Esophagus squamous epithelium (tissue), 5 donors: ENCODE measurements at regions not wholly inside any gene's neighbourhood (a gene's known extent, or its start where the extent isn't known, plus 50 kb on each side); places are given as distances from the start of the nearest gene placed in this dataset.

Source experiments
- DNase-seq: peaks from one replicate; lab custom pipeline; 2025; lab: John Stamatoyannopoulos, UW
- H3K27ac ChIP-seq, 4 donors: fragments of 200-600 bp; sonication (generic); one replicate each; pipeline ENCODE4 v1.5.1; 2016 to 2019; ENCODE audit warnings: mild to moderate bottlenecking in 1 of 4
- H3K27me3 ChIP-seq, 4 donors: fragments of 200-600 bp; sonication (generic); 1 replicate in 3 of 4; 2 replicates in 1 of 4; pipeline versions ENCODE4 v1.5.1 to v1.6.0; 2017 to 2021; ENCODE audit warnings: antibody characterized with exemption in 1 of 4
- H3K36me3 ChIP-seq, 3 donors: fragments of 200-600 bp; sonication (generic); one replicate each; pipeline ENCODE4 v1.5.1; 2016 to 2019
- H3K4me1 ChIP-seq, 3 donors: fragments of 200-600 bp; sonication (generic); one replicate each; pipeline ENCODE4 v1.5.1; 2017 to 2019
- H3K4me3 ChIP-seq, 4 donors: fragments of 200-600 bp; sonication (generic); 1 replicate in 3 of 4; 2 replicates in 1 of 4; pipeline ENCODE4 v1.5.1; 2016 to 2019; ENCODE audit warnings: mild to moderate bottlenecking in 2 of 4, moderate library complexity in 1 of 4
- H3K9me3 ChIP-seq, 3 donors: fragments of 200-600 bp; sonication (generic); one replicate each; pipeline ENCODE4 v1.5.1; 2016 to 2019
- POLR2A ChIP-seq, 4 donors: fragments of 450-650 bp; IDR thresholded peaks; one replicate each; pipeline ENCODE4 v1.6.1; 2017; ENCODE audit warnings: antibody characterized with exemption in 4 of 4, mild to moderate bottlenecking in 4 of 4, moderate library complexity in 3 of 4
- WGBS, 2 donors: methylation state at CpG; one replicate each; pipeline ENCODE4 v1.1.5; 2018; 5-methylcytosine and 5-hydroxymethylcytosine counted together
- intact Hi-C: fragments of 100-400 bp; cut with DNase I; formaldehyde crosslinking; loops from one replicate; pipeline ENCODE4 v1.15.0; 2022
- TF ChIP-seq, protein P1 (sequence below), 6 experiments: fragments of 450-650 bp in 4 of 6; fragments of 200-600 bp in 2 of 6; sonication (generic) in 2 of 6; IDR thresholded peaks; one replicate each; pipeline ENCODE4 v1.5.1; 2016 to 2019; ENCODE audit warnings: antibody characterized with exemption in 6 of 6, mild to moderate bottlenecking in 4 of 6, moderate library complexity in 4 of 6
- donor health status: DM: yes; HTN: yes; CAD: no.

DNA sequence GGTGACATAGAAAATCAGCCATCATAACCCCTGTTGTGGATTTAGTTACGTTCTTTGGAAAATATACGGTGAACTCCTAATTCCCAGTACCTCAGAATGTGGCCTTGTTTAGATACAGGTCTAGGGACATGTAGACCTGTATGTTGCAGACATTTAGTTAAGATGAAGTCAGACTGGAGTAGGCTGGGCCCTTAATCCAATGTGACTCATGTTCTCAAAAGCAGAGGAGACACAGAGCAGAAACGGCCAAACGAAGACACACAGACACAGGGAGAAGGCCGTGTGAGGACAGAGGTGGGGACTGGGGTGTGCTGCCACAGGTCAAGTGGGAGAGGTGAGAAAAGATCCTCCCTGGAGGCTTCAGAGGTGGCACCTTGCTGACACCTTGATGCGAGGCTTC, 119.0 kb upstream of the PROK2 start:
- intact Hi-C loops = no loop called here
- 60 to 81% methylated on average over 6 of the region's 6 CpGs for WGBS, 2 donors
- no peaks in the 10 kb centered on the region for H3K36me3 ChIP-seq

DNA sequence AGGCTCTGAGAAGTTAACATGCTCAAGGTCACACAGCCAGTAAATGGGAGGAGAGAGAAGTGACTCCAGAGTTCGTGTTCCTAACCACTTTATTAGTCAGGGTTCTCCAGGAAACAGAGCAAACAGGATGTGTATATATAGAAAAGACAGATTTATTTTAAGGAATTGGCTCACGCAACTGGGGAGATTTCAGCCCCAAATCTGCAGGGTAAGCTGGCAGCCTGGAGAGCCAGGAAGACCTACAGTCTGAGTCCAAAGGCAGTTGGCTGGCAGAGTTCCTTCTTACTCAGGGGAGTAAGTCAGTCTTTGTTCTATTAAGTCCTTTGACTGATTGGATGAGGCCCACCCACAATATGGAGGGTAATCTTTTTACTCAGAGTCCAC, 118.2 kb upstream of the PROK2 start:
- Histone ChIP-seq H3K27ac (no peak overlapping the region), H3K36me3 (no peaks in the 10 kb centered on the region), H3K4me1 (peaks cover 0 to 22% (median 0%) of the 10 kb centered on the region in 3 donors), H3K9me3 (no peaks in the 10 kb centered on the region), H3K4me3 (no peak overlapping the region), H3K27me3 (peaks cover 0 to 11% (median 0%) of the 10 kb centered on the region in 4 donors)
- no peak for TF ChIP-seq POLR2A (IDR thresholded peaks at IDR 0.05)
- TF ChIP-seq, protein P1, sequence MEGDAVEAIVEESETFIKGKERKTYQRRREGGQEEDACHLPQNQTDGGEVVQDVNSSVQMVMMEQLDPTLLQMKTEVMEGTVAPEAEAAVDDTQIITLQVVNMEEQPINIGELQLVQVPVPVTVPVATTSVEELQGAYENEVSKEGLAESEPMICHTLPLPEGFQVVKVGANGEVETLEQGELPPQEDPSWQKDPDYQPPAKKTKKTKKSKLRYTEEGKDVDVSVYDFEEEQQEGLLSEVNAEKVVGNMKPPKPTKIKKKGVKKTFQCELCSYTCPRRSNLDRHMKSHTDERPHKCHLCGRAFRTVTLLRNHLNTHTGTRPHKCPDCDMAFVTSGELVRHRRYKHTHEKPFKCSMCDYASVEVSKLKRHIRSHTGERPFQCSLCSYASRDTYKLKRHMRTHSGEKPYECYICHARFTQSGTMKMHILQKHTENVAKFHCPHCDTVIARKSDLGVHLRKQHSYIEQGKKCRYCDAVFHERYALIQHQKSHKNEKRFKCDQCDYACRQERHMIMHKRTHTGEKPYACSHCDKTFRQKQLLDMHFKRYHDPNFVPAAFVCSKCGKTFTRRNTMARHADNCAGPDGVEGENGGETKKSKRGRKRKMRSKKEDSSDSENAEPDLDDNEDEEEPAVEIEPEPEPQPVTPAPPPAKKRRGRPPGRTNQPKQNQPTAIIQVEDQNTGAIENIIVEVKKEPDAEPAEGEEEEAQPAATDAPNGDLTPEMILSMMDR (IDR thresholded peaks at IDR 0.05) = no peak
- intact Hi-C loops = no loop called here
- 29 to 31% methylated on average over 2 of the region's 2 CpGs for WGBS, 2 donors
- DNase-seq = no peak

More for the DNA sequence above, 119.0 kb upstream of the PROK2 start:
- Histone ChIP-seq H3K9me3 (no peaks in the 10 kb centered on the region), H3K4me3 (no peak overlapping the region), H3K4me1 (peaks cover 0 to 26% (median 0%) of the 10 kb centered on the region in 3 donors), H3K27ac (no peak overlapping the region), H3K27me3 (peaks cover 0 to 16% (median 0%) of the 10 kb centered on the region in 4 donors)
- no peak for TF ChIP-seq POLR2A (IDR thresholded peaks at IDR 0.05)
- TF ChIP-seq, protein P1 (IDR thresholded peaks at IDR 0.05) = no peak
- DNase-seq = no peak

DNA sequence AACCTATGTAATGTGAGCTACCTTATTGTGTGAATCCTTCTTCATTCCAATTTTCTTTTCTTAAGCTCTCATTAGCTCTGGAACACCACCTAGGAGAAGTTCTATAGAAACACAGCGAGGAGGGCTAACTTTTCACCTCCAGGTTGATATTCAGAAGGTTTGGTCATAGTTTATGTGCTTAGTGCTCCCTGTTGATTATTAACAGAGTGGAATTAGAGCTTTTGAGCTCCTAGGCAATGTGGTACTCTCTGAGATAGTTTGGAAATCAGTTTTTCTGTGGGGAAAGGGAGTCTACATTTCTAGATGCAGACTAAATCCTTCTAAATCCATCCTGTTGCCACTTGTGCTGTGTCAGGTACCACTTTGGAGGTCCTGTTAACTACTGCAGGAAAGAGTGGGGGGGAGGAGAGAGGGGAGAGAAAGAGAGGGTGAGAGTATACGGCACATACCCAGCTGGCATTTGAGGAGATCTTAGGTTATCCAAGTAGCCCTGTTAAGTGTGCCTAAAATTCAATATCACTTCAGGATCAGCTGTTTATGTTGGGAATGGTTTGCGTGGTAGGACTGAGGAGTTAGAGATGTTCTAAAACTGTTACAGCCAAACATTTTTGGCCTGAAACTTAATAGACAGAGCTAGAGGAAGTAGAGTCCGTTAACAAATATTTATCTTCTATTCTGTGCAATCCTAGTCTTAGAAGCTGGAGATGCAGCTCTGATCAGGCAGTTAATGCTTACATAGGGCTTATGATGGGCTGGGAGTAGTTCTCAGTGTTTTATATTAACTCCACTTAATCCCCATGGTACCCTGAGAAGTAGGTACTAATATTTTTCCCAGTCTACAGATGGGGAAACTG, 117.5 kb upstream of the PROK2 start:
- WGBS, 2 donors = 63 to 76% methylated on average over 4 of the region's 4 CpGs
- Histone ChIP-seq H3K4me1 (peaks cover 0 to 16% (median 0%) of the 10 kb centered on the region in 3 donors), H3K36me3 (no peaks in the 10 kb centered on the region), H3K9me3 (no peaks in the 10 kb centered on the region), H3K4me3 (no peak overlapping the region), H3K27ac (no peak overlapping the region), H3K27me3 (peaks cover 0 to 7% (median 0%) of the 10 kb centered on the region in 4 donors)
- TF ChIP-seq, protein P1 (IDR thresholded peaks at IDR 0.05) = no peak
- no peak for TF ChIP-seq POLR2A (IDR thresholded peaks at IDR 0.05)
- intact Hi-C loops = no loop called here
- no peak for DNase-seq

DNA sequence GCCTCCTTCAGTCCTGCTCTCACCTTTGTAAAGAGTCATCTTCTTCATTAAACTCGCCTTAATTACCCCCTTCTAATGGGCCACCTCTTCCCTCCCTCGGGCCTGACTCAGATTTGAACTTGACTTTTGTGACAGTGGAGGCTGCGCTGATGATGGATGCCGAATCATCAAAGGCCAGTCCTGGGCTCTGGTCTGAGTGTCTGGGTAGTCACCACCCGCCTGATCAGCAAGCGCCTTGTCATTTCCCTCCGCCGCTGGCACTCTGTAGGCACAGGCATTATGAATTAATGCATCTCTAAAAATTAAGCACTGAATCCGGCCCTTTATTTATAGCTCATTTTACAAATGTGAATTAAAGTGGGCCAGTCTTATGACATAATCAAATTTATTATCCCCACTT, 116.7 kb upstream of the PROK2 start:
- WGBS, 2 donors = 81 to 90% methylated on average over 6 to 9 of the region's 9 CpGs
- Histone ChIP-seq H3K27ac (no peak overlapping the region), H3K27me3 (peaks cover 0 to 5% (median 0%) of the 10 kb centered on the region in 4 donors), H3K9me3 (no peaks in the 10 kb centered on the region), H3K4me1 (peaks cover 0 to 14% (median 0%) of the 10 kb centered on the region in 3 donors), H3K36me3 (no peaks in the 10 kb centered on the region), H3K4me3 (no peak overlapping the region)
- intact Hi-C loops = no loop called here
- TF ChIP-seq, protein P1 (IDR thresholded peaks at IDR 0.05) = no peak
- no peak for TF ChIP-seq POLR2A (IDR thresholded peaks at IDR 0.05)
- DNase-seq = no peak

DNA sequence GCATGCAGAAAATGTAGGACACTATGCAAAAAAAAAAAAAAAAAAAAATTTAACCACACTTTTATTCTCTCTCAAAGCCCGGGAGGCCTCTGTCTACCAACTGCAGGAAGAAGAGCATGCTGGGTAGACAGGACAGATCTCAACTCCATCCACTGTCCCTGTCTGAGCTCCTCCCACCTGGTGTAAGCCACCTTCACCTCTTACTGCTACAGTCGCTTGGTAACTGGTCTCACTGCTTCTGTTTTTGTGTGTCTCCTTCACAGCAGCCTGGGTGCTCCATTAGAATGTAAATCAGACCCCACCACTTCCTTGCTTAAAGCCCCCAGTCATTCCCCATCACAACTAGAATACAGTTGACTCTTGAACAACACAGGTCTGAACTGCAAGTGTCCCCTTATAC, 115.1 kb upstream of the PROK2 start:
- WGBS, 2 donors = 82 to 87% methylated on average over 2 of the region's 2 CpGs
- no peak for DNase-seq
- peaks cover 0 to 5% (median 0%) of the 10 kb centered on the region in 4 donors for H3K27me3 ChIP-seq
- H3K4me3 ChIP-seq = no peak overlapping the region
- no peaks in the 10 kb centered on the region for H3K36me3 ChIP-seq
- no peak overlapping the region for H3K27ac ChIP-seq
- H3K4me1 ChIP-seq = peaks cover 0 to 14% (median 0%) of the 10 kb centered on the region in 3 donors
- TF ChIP-seq POLR2A (IDR thresholded peaks at IDR 0.05) = no peak
- TF ChIP-seq, protein P1 (IDR thresholded peaks at IDR 0.05) = no peak
- intact Hi-C loops = no loop called here
- H3K9me3 ChIP-seq = no peaks in the 10 kb centered on the region
